PC-9 (cell line): ENCODE measurements at regions not wholly inside any gene's neighbourhood (a gene's known extent, or its start where the extent isn't known, plus 50 kb on each side); places are given as distances from the start of the nearest gene placed in this dataset.

Source experiments
- EZH2 ChIP-seq: fragments of 200-600 bp; sonication (generic); IDR thresholded peaks from 2 replicates; pipeline ENCODE4 v1.8.0; 2017; ENCODE audit warnings: antibody characterized with exemption, low read depth
- TF ChIP-seq, protein P1 (sequence below): fragments of 200-600 bp; sonication (generic); conservative IDR thresholded peaks from 2 replicates; pipeline ENCODE4 v1.6.1; 2017; ENCODE audit warnings: mixed run types, antibody characterized with exemption, mild to moderate bottlenecking, moderate library complexity

DNA sequence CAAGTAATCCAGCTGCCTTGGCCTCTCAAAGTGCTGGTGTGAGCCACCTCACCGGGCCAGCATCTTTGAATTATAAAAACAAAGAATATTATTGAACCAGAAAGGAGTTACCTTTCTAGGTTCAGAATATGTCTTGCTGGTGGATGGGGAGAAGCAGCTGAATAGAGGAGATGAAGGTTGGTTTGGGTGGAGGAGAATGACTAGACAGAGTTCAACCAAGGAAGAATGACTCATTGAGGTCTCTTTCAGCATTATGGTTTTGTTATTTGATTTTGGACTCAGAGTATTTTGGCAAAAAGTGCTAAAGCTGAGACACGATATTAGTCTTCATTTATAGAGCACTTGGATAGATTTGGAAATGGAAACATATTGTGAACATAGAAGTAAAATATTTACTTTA is 75.2 kb upstream of the MPDZ start:
- TF ChIP-seq, protein P1, sequence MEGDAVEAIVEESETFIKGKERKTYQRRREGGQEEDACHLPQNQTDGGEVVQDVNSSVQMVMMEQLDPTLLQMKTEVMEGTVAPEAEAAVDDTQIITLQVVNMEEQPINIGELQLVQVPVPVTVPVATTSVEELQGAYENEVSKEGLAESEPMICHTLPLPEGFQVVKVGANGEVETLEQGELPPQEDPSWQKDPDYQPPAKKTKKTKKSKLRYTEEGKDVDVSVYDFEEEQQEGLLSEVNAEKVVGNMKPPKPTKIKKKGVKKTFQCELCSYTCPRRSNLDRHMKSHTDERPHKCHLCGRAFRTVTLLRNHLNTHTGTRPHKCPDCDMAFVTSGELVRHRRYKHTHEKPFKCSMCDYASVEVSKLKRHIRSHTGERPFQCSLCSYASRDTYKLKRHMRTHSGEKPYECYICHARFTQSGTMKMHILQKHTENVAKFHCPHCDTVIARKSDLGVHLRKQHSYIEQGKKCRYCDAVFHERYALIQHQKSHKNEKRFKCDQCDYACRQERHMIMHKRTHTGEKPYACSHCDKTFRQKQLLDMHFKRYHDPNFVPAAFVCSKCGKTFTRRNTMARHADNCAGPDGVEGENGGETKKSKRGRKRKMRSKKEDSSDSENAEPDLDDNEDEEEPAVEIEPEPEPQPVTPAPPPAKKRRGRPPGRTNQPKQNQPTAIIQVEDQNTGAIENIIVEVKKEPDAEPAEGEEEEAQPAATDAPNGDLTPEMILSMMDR: no peak
- TF ChIP-seq EZH2: no peak
